ENCODE measurements at regions not wholly inside any gene's neighbourhood (a gene's known extent, or its start where the extent isn't known, plus 50 kb on each side); places are given as distances from the start of the nearest gene placed in this dataset.

DNA sequence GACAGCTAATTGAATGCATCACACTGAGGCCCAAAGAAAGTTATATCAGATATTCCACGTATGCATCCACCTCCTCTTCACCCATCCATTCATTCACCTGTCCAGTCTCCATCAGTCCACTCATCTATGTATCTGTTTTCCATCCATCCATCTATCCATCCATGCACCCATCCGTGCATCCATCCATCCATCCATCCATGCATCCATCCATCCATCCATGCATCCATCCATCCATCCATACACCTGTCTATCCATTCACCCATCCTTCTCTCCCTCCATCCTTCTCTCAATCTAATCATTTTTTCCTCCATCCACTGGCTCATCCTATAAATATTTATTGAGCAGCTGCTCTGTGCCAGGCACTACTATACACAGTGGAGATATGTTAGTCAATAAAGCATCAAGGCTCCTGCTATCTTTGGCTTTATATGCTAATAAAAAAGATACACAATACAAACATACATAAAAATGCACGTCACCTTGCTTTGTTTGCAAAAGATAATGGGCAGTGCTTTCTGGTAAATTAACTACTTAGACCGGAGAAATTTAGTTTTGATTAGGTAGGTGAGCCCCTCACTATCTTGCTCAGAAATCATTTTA is 442.0 kb upstream of the KLF6 start:
- TF ChIP-seq NFE2L1 (CRISPR knock-in tag; IDR thresholded peaks at IDR 0.05) (no peak), ZNF232 (CRISPR knock-in tag; IDR thresholded peaks at IDR 0.05) (no peak), TCF7 (CRISPR knock-in tag; IDR thresholded peaks at IDR 0.05; ENCODE audit: low read depth) (no peak), JAZF1 (CRISPR knock-in tag; IDR thresholded peaks at IDR 0.05) (no peak), FOXJ3 (CRISPR knock-in tag; IDR thresholded peaks at IDR 0.05; ENCODE audit: borderline replicate concordance) (no peak), ETV6 (CRISPR knock-in tag; IDR thresholded peaks at IDR 0.05) (no peak)
- TF ChIP-seq, protein P1, sequence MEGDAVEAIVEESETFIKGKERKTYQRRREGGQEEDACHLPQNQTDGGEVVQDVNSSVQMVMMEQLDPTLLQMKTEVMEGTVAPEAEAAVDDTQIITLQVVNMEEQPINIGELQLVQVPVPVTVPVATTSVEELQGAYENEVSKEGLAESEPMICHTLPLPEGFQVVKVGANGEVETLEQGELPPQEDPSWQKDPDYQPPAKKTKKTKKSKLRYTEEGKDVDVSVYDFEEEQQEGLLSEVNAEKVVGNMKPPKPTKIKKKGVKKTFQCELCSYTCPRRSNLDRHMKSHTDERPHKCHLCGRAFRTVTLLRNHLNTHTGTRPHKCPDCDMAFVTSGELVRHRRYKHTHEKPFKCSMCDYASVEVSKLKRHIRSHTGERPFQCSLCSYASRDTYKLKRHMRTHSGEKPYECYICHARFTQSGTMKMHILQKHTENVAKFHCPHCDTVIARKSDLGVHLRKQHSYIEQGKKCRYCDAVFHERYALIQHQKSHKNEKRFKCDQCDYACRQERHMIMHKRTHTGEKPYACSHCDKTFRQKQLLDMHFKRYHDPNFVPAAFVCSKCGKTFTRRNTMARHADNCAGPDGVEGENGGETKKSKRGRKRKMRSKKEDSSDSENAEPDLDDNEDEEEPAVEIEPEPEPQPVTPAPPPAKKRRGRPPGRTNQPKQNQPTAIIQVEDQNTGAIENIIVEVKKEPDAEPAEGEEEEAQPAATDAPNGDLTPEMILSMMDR (IDR thresholded peaks at IDR 0.05), result no peak
- TF ChIP-seq, protein P2, sequence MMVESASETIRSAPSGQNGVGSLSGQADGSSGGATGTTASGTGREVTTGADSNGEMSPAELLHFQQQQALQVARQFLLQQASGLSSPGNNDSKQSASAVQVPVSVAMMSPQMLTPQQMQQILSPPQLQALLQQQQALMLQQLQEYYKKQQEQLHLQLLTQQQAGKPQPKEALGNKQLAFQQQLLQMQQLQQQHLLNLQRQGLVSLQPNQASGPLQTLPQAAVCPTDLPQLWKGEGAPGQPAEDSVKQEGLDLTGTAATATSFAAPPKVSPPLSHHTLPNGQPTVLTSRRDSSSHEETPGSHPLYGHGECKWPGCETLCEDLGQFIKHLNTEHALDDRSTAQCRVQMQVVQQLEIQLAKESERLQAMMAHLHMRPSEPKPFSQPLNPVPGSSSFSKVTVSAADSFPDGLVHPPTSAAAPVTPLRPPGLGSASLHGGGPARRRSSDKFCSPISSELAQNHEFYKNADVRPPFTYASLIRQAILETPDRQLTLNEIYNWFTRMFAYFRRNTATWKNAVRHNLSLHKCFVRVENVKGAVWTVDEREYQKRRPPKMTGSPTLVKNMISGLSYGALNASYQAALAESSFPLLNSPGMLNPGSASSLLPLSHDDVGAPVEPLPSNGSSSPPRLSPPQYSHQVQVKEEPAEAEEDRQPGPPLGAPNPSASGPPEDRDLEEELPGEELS (CRISPR knock-in tag; IDR thresholded peaks at IDR 0.05), result no peak
- TF ChIP-seq, protein P3, sequence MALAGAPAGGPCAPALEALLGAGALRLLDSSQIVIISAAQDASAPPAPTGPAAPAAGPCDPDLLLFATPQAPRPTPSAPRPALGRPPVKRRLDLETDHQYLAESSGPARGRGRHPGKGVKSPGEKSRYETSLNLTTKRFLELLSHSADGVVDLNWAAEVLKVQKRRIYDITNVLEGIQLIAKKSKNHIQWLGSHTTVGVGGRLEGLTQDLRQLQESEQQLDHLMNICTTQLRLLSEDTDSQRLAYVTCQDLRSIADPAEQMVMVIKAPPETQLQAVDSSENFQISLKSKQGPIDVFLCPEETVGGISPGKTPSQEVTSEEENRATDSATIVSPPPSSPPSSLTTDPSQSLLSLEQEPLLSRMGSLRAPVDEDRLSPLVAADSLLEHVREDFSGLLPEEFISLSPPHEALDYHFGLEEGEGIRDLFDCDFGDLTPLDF (CRISPR knock-in tag; IDR thresholded peaks at IDR 0.05), result no peak
- TF ChIP-seq, protein P4, sequence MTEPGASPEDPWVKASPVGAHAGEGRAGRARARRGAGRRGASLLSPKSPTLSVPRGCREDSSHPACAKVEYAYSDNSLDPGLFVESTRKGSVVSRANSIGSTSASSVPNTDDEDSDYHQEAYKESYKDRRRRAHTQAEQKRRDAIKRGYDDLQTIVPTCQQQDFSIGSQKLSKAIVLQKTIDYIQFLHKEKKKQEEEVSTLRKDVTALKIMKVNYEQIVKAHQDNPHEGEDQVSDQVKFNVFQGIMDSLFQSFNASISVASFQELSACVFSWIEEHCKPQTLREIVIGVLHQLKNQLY (CRISPR knock-in tag; IDR thresholded peaks at IDR 0.05), result no peak
- TF ChIP-seq, protein P5, sequence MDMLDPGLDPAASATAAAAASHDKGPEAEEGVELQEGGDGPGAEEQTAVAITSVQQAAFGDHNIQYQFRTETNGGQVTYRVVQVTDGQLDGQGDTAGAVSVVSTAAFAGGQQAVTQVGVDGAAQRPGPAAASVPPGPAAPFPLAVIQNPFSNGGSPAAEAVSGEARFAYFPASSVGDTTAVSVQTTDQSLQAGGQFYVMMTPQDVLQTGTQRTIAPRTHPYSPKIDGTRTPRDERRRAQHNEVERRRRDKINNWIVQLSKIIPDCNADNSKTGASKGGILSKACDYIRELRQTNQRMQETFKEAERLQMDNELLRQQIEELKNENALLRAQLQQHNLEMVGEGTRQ (CRISPR knock-in tag; IDR thresholded peaks at IDR 0.05), result no peak
- TF ChIP-seq, protein P6, sequence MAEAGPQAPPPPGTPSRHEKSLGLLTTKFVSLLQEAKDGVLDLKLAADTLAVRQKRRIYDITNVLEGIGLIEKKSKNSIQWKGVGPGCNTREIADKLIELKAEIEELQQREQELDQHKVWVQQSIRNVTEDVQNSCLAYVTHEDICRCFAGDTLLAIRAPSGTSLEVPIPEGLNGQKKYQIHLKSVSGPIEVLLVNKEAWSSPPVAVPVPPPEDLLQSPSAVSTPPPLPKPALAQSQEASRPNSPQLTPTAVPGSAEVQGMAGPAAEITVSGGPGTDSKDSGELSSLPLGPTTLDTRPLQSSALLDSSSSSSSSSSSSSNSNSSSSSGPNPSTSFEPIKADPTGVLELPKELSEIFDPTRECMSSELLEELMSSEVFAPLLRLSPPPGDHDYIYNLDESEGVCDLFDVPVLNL (CRISPR knock-in tag; IDR thresholded peaks at IDR 0.05; ENCODE audit: borderline replicate concordance, low read depth), result no peak
- TF ChIP-seq, protein P7, sequence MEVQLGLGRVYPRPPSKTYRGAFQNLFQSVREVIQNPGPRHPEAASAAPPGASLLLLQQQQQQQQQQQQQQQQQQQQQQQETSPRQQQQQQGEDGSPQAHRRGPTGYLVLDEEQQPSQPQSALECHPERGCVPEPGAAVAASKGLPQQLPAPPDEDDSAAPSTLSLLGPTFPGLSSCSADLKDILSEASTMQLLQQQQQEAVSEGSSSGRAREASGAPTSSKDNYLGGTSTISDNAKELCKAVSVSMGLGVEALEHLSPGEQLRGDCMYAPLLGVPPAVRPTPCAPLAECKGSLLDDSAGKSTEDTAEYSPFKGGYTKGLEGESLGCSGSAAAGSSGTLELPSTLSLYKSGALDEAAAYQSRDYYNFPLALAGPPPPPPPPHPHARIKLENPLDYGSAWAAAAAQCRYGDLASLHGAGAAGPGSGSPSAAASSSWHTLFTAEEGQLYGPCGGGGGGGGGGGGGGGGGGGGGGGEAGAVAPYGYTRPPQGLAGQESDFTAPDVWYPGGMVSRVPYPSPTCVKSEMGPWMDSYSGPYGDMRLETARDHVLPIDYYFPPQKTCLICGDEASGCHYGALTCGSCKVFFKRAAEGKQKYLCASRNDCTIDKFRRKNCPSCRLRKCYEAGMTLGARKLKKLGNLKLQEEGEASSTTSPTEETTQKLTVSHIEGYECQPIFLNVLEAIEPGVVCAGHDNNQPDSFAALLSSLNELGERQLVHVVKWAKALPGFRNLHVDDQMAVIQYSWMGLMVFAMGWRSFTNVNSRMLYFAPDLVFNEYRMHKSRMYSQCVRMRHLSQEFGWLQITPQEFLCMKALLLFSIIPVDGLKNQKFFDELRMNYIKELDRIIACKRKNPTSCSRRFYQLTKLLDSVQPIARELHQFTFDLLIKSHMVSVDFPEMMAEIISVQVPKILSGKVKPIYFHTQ (CRISPR knock-in tag; IDR thresholded peaks at IDR 0.05), result no peak
- TF ChIP-seq, protein P8, sequence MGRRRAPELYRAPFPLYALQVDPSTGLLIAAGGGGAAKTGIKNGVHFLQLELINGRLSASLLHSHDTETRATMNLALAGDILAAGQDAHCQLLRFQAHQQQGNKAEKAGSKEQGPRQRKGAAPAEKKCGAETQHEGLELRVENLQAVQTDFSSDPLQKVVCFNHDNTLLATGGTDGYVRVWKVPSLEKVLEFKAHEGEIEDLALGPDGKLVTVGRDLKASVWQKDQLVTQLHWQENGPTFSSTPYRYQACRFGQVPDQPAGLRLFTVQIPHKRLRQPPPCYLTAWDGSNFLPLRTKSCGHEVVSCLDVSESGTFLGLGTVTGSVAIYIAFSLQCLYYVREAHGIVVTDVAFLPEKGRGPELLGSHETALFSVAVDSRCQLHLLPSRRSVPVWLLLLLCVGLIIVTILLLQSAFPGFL (CRISPR knock-in tag; IDR thresholded peaks at IDR 0.05; ENCODE audit: borderline replicate concordance), result no peak
